PC-3 (cell line): ENCODE measurements at regions not wholly inside any gene's neighbourhood (a gene's known extent, or its start where the extent isn't known, plus 50 kb on each side); places are given as distances from the start of the nearest gene placed in this dataset.

Experiments used
- ATAC-seq: fragments of 200-7000 bp; cut with Tn5 transposase; 2 replicates; pipeline ENCODE4 v1.9.1; 2020; ENCODE audit warnings: mild to moderate bottlenecking, moderate library complexity
- BruUV-seq: library from RNA; stranded (reverse); fragments of 400-500 nt; replicated peaks from 2 replicates; lab custom pipeline; 2021; lab: Mats Ljungman, UMichigan
- CTCF ChIA-PET: fragments of 300-600 bp; sonication (Branson Sonifier 250); formaldehyde crosslinking; loops from one replicate; lab custom pipeline; 2022; ENCODE audit warnings: antibody characterized with exemption; lab: Charles Lee
- POLR2A ChIA-PET: fragments of 300-600 bp; sonication (Branson Sonifier 250); formaldehyde crosslinking; loops from one replicate; lab custom pipeline; 2022; ENCODE audit warnings: antibody characterized with exemption; ENCODE audit not compliant: unreplicated experiment; lab: Charles Lee
- DNase-seq: peaks from one replicate; pipeline ENCODE4 v3.0.0-alpha.2; 2015
- H2AFZ ChIP-seq: fragments of 300-600 bp; sonication (generic); 2 replicates; pipeline ENCODE4 v1.6.0; 2016; ENCODE audit warnings: antibody characterized with exemption, low read length
- H3F3A ChIP-seq: fragments of 300-600 bp; sonication (generic); one replicate; pipeline ENCODE4 v1.6.0; 2017; ENCODE audit warnings: antibody characterized with exemption, low read length, control low read depth, mild to moderate bottlenecking; ENCODE audit not compliant: unreplicated experiment
- H3K27ac ChIP-seq: fragments of 300-600 bp; sonication (generic); 2 replicates; pipeline ENCODE4 v1.5.1; 2016; ENCODE audit warnings: mild to moderate bottlenecking, low read length
- H3K27me3 ChIP-seq: fragments of 300-600 bp; sonication (generic); 2 replicates; pipeline ENCODE4 v1.6.1; 2016; ENCODE audit warnings: low read length, mixed read lengths
- H3K36me3 ChIP-seq: fragments of 300-600 bp; sonication (generic); 2 replicates; pipeline ENCODE4 v1.6.1; 2016; ENCODE audit warnings: low read depth, mixed run types, low read length, mixed read lengths
- H3K4me1 ChIP-seq: fragments of 300-600 bp; sonication (generic); 2 replicates; pipeline ENCODE4 v1.5.1; 2016; ENCODE audit warnings: low read length; ENCODE audit not compliant: insufficient read depth
- H3K4me2 ChIP-seq: fragments of 300-600 bp; sonication (generic); 2 replicates; pipeline ENCODE4 v1.6.0; 2016; ENCODE audit warnings: low read length
- H3K4me3 ChIP-seq: fragments of 300-600 bp; sonication (generic); 2 replicates; pipeline ENCODE4 v1.5.1; 2016; ENCODE audit warnings: mild to moderate bottlenecking, low read length, mixed read lengths
- H3K79me2 ChIP-seq: fragments of 300-600 bp; sonication (generic); 2 replicates; pipeline ENCODE4 v1.6.1; 2017; ENCODE audit warnings: low read length, mixed read lengths
- H3K9ac ChIP-seq: fragments of 300-600 bp; sonication (generic); 2 replicates; pipeline ENCODE4 v1.6.0; 2016; ENCODE audit warnings: mild to moderate bottlenecking, low read length
- H3K9me2 ChIP-seq: fragments of 300-600 bp; sonication (generic); replicated peaks from 2 replicates; pipeline ENCODE4 v1.6.1; 2016; ENCODE audit warnings: mixed run types, low read length, mixed read lengths
- H3K9me3 ChIP-seq: fragments of 300-600 bp; sonication (generic); 2 replicates; pipeline ENCODE4 v1.6.1; 2016; ENCODE audit warnings: low read length, mixed read lengths
- H4K20me1 ChIP-seq: fragments of 300-600 bp; sonication (generic); 2 replicates; pipeline ENCODE4 v1.6.1; 2016; ENCODE audit warnings: low read length, mixed read lengths
- CTCF ChIP-seq: fragments of 300-600 bp; sonication (generic); conservative IDR thresholded peaks from 2 replicates; pipeline ENCODE4 v1.5.1; 2017; ENCODE audit warnings: antibody characterized with exemption, low read depth, mild to moderate bottlenecking, low read length
- EZH2 ChIP-seq: fragments of 300-600 bp; sonication (generic); IDR thresholded peaks from one replicate; pipeline ENCODE4 v1.6.1; 2017; ENCODE audit warnings: antibody characterized with exemption, mild to moderate bottlenecking, low read length; ENCODE audit not compliant: unreplicated experiment
- EZH2phosphoT487 ChIP-seq: fragments of 300-600 bp; sonication (generic); IDR thresholded peaks from 2 replicates; pipeline ENCODE4 v1.6.1; 2018; ENCODE audit warnings: mild to moderate bottlenecking, antibody characterized with exemption, low read length, borderline replicate concordance
- intact Hi-C: fragments of 100-400 bp; cut with micrococcal nuclease; formaldehyde crosslinking; loops from 2 replicates; pipeline ENCODE4 v1.9.0; 2023

- Histone ChIP-seq H3F3A (no peaks in the 10 kb centered on the region), H3K4me1 (no peaks in the 10 kb centered on the region), H2AFZ (no peak overlapping the region), H3K36me3 (no peaks in the 10 kb centered on the region), H3K9me2 (no peaks in the 10 kb centered on the region), H3K79me2 (no peaks in the 10 kb centered on the region), H3K9ac (no peak overlapping the region), H4K20me1 (no peaks in the 10 kb centered on the region), H3K4me3 (no peak overlapping the region), H3K4me2 (no peak overlapping the region), H3K27me3 (no peaks in the 10 kb centered on the region), H3K27ac (no peak overlapping the region), H3K9me3 (no peaks in the 10 kb centered on the region)
- CTCF ChIA-PET = no interaction called here
- ATAC-seq (no peak), DNase-seq (no peak)
- no TSS peak for BruUV-seq
- TF ChIP-seq CTCF = no peak
- TF ChIP-seq EZH2phosphoT487 = no peak
- no peak for TF ChIP-seq EZH2
- intact Hi-C loops = no loop called here
- POLR2A ChIA-PET = no interaction called here
Measured at GRCh38 chr6:169868458-169868857, 117.0 kb downstream of the ERMARD start.

GRCh38 chr6:169867751-169868191, 116.3 kb downstream of the ERMARD start:
- POLR2A ChIA-PET = no interaction called here
- ATAC-seq = no peak
- H3F3A ChIP-seq = no peaks in the 10 kb centered on the region

More at GRCh38 chr6:169867751-169868191, 116.3 kb downstream of the ERMARD start:
- H3K9ac ChIP-seq = no peak overlapping the region
- H4K20me1 ChIP-seq = no peaks in the 10 kb centered on the region
- no TSS peak for BruUV-seq
- H3K4me1 ChIP-seq = no peaks in the 10 kb centered on the region
- CTCF ChIA-PET = no interaction called here
- no peaks in the 10 kb centered on the region for H3K9me2 ChIP-seq
- no peaks in the 10 kb centered on the region for H3K9me3 ChIP-seq
- no peaks in the 10 kb centered on the region for H3K36me3 ChIP-seq
- no peak for DNase-seq
- no peak overlapping the region for H3K27ac ChIP-seq
- intact Hi-C loops = no loop called here
- H3K79me2 ChIP-seq = no peaks in the 10 kb centered on the region
- H3K4me2 ChIP-seq = no peak overlapping the region
- TF ChIP-seq CTCF = no peak
- TF ChIP-seq EZH2 = no peak
- TF ChIP-seq EZH2phosphoT487 = no peak
- no peak overlapping the region for H2AFZ ChIP-seq
- no peaks in the 10 kb centered on the region for H3K27me3 ChIP-seq
- no peak overlapping the region for H3K4me3 ChIP-seq
